Neutrophil (primary cell): ENCODE measurements at regions not wholly inside any gene's neighbourhood (a gene's known extent, or its start where the extent isn't known, plus 50 kb on each side); places are given as distances from the start of the nearest gene placed in this dataset.
"Not testable (repeated sequence)": the region's sequence is repeated elsewhere in the genome, so short reads cannot be mapped to it uniquely, and the experiment has no call there.

ENCODE experiments used
- H3K27ac ChIP-seq: fragments of 200-600 bp; sonication (generic); 2 replicates; pipeline ENCODE4 v1.5.1; 2016; ENCODE audit warnings: mild to moderate bottlenecking, moderate library complexity
- H3K27me3 ChIP-seq: fragments of 200-600 bp; sonication (generic); 2 replicates; pipeline ENCODE4 v1.6.0; 2016; ENCODE audit warnings: mild to moderate bottlenecking
- H3K36me3 ChIP-seq: fragments of 200-600 bp; sonication (generic); 2 replicates; pipeline ENCODE4 v1.5.1; 2017
- H3K4me1 ChIP-seq, 2 experiments: fragments of 200-600 bp in 1 of 2; sonication (generic) in 1 of 2; 1 replicate in 1 of 2; 2 replicates in 1 of 2; pipeline versions ENCODE4 v1.5.1 to v1.6.1; 2013 to 2016; ENCODE audit warnings: low read depth in 1 of 2, low read length in 1 of 2, mild to moderate bottlenecking in 1 of 2, moderate library complexity in 1 of 2; ENCODE audit not compliant: control insufficient read depth in 1 of 2, insufficient read depth in 1 of 2
- H3K4me3 ChIP-seq, 2 experiments: fragments of 200-600 bp in 1 of 2; sonication (generic) in 1 of 2; 1 replicate in 1 of 2; 2 replicates in 1 of 2; pipeline ENCODE4 v1.5.1; 2013 to 2016; ENCODE audit warnings: low read depth in 1 of 2, low read length in 1 of 2, mild to moderate bottlenecking in 1 of 2, moderate library complexity in 1 of 2
- H3K9me3 ChIP-seq: fragments of 200-600 bp; sonication (generic); 2 replicates; pipeline ENCODE4 v1.5.1; 2016
- TF ChIP-seq, protein P1 (sequence below): fragments of 200-600 bp; sonication (generic); IDR thresholded peaks from 2 replicates; pipeline ENCODE4 v1.5.1; 2016; ENCODE audit warnings: antibody characterized with exemption

DNA sequence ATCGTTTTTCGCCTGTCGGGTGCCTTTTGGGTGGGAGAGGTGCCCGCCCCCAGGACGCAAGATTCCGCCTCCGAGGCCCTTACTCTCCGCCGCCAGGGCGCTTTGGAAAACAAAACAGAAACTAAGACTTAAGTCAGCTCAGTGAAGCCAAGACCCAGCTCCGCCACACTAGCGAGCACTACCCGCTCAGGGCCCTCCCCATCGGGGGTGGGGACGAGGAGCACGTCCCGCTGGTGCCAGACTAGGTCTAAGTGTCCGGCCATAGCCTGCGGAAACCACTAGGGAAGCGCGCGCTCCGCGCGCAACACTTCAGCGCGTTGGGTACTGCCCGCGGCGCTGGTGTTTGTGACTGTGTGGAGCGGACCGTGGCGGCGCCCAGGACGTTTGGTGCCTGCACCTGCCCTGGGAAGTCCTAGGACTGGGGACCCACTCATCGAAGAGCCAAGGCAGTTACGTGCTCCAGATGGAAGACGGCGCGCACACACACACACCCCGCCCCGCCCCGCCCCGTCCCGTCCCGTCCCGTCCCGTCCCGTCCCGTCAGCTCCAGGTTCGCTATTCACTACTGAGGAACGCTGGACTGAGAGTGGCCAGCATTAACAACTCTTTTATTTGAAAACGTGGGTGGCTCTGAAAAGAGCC is 57.6 kb upstream of the BOLA1 start:
- H3K27ac ChIP-seq, H3K9me3 ChIP-seq, H3K4me3 ChIP-seq, H3K27me3 ChIP-seq: not testable (repeated sequence)
- H3K4me1 ChIP-seq: peaks cover 30 to 34% of the 10 kb centered on the region in 2 experiments
- peaks cover 17% of the 10 kb centered on the region for H3K36me3 ChIP-seq

DNA sequence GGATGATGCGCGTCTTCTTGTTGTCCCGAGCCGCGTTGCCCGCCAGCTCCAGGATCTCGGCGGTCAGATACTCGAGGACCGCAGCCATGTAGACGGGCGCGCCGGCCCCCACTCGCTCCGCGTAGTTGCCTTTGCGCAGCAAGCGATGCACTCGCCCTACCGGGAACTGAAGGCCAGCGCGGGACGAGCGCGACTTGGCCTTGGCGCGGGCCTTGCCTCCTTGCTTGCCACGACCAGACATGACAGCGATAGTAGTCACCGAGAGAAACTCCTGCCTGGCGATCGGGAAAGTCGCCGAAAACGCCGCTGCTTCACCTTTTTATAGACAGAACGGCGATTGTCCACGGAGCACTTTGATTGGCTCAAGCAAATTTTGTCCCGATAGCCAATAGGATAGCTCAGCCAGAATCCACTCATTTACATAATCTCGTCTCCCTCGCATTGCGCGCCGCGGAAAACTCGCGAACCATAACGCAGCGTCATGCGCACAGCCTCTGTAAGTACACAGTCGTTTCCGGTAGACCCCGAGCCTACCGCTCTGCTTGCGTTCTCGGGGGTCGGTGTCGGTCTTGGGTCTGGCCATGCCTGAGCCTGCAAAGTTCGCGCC is 56.8 kb upstream of the BOLA1 start:
- H3K27me3 ChIP-seq: not testable (repeated sequence)
- H3K4me1 ChIP-seq: peaks cover 39 to 43% of the 10 kb centered on the region in 2 experiments

DNA sequence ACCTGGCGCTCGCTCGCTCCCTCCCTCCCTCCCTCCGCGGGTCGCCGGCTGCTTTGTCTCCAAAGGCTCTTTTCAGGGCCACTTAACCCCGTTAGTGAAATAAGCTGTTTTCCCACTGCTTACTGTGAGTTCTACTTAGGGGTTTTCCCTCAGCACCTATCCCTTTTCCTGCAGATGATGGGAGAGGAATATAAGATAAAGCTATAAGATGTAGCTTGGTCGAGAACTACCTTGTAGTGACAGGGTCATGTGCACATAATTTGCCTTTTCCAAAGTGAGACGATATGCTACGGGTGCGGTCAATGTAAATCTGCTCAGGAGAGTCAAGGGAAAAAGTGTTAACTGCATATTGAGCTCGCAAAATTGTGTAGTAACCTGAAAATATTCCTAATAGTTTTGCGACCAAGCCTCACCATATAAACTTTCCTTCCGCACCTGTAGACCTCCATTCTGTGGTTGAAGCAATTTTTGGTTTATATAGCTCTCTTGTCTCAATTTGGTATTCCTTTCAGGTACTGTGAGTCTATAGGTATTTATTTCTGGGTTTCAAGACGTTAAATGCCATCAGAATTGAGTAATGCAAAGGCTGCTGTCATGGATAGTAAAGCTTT is 55.8 kb upstream of the BOLA1 start:
- Histone ChIP-seq H3K27me3 (no peaks in the 10 kb centered on the region), H3K27ac (peak overlapping the region; percentile 92), H3K36me3 (peaks cover 27% of the 10 kb centered on the region), H3K4me1 (peaks cover 48 to 52% of the 10 kb centered on the region in 2 experiments), H3K9me3 (no peaks in the 10 kb centered on the region), H3K4me3 (peak overlapping the region; percentile 78 to 97)
- TF ChIP-seq, protein P1, sequence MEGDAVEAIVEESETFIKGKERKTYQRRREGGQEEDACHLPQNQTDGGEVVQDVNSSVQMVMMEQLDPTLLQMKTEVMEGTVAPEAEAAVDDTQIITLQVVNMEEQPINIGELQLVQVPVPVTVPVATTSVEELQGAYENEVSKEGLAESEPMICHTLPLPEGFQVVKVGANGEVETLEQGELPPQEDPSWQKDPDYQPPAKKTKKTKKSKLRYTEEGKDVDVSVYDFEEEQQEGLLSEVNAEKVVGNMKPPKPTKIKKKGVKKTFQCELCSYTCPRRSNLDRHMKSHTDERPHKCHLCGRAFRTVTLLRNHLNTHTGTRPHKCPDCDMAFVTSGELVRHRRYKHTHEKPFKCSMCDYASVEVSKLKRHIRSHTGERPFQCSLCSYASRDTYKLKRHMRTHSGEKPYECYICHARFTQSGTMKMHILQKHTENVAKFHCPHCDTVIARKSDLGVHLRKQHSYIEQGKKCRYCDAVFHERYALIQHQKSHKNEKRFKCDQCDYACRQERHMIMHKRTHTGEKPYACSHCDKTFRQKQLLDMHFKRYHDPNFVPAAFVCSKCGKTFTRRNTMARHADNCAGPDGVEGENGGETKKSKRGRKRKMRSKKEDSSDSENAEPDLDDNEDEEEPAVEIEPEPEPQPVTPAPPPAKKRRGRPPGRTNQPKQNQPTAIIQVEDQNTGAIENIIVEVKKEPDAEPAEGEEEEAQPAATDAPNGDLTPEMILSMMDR: no peak

More for the DNA sequence above, 56.8 kb upstream of the BOLA1 start:
- peaks cover 25% of the 10 kb centered on the region for H3K36me3 ChIP-seq
- H3K4me3 ChIP-seq, H3K9me3 ChIP-seq, H3K27ac ChIP-seq: not testable (repeated sequence)

DNA sequence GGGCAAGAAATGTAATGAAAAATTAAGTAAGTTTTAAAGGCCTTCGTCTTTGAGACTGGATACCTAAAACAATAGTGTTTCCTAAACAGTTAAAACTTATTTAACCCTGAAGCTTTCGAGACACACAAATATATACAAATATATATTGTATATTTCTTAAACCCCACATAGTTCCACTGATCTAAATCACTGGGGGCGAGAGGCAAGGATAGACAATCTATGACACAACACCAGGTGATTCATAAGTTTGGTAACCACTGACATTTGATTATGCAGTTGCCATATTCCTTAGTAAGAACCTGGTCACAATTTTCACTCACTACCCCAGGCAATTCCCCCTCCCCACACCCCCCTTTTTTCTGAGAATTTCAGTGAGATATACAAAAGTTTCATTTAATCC is 55.3 kb upstream of the BOLA1 start:
- TF ChIP-seq, protein P1: no peak
- Histone ChIP-seq H3K4me3 (peak overlapping the region; percentile 78 to 97), H3K4me1 (peaks cover 54 to 58% of the 10 kb centered on the region in 2 experiments), H3K27ac (peak overlapping the region; percentile 92), H3K36me3 (peaks cover 27% of the 10 kb centered on the region), H3K9me3 (no peaks in the 10 kb centered on the region), H3K27me3 (no peaks in the 10 kb centered on the region)

DNA sequence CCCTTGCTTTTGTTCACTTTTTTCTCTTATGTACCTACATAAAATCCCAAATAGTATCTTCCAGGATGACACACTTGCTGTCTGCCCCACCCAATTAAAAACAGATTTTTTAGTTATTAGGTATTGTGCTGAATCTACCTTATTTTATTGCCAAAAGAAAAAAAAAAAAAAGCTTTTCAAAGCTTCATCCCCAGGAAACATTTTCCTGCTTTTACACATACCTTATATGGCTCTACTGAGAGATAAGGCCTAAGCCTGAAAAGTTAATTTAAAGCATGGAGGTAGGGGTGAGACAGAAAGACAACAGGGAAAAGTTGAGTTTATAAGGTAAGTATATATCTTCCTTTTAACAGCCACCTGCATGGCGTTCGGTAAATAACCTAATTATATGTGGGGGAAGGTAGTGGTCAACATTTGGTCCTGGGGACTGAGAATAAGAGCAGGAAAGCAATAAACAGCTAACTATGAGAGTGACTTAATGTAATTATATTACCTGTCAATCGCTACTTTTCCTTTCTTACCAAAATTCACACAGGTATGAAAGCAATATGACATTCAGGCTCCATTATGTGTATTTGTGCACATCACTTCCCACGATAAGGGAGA is 54.6 kb upstream of the BOLA1 start:
- TF ChIP-seq, protein P1: no peak
- H3K27me3 ChIP-seq: no peaks in the 10 kb centered on the region
- no peaks in the 10 kb centered on the region for H3K9me3 ChIP-seq
- H3K4me3 ChIP-seq: peak overlapping the region; percentile 78 to 97
- H3K4me1 ChIP-seq: peaks cover 61 to 64% of the 10 kb centered on the region in 2 experiments
- H3K36me3 ChIP-seq: peaks cover 27% of the 10 kb centered on the region
- peak overlapping the region; percentile 92 for H3K27ac ChIP-seq

DNA sequence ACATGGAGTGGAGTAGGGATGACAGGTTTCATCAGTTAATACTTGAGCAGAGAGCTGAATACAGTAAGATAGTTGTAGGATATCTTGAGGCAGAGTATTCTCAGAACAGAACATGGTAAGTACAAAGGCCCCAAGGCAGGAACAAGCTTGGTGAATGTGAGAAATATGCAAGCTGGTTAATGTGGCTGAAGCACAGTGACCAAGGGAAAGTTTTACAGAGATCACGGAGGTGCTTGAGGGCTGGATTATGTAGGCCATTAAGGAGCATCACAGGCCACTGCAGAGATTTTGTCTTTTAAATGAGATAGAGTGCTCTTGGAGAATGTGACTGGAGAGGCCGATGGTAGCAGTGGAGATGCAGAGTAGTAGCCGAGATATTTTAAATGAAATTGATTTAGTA is 54.0 kb upstream of the BOLA1 start:
- H3K27ac ChIP-seq: peak overlapping the region; percentile 92
- peaks cover 27% of the 10 kb centered on the region for H3K36me3 ChIP-seq
- TF ChIP-seq, protein P1: no peak
- peak overlapping the region; percentile 78 to 97 for H3K4me3 ChIP-seq
- no peaks in the 10 kb centered on the region for H3K27me3 ChIP-seq
- peaks cover 64 to 68% of the 10 kb centered on the region in 2 experiments for H3K4me1 ChIP-seq
- no peaks in the 10 kb centered on the region for H3K9me3 ChIP-seq
